ENCODE measurements at regions not wholly inside any gene's neighbourhood (a gene's known extent, or its start where the extent isn't known, plus 50 kb on each side); places are given as distances from the start of the nearest gene placed in this dataset.

DNA sequence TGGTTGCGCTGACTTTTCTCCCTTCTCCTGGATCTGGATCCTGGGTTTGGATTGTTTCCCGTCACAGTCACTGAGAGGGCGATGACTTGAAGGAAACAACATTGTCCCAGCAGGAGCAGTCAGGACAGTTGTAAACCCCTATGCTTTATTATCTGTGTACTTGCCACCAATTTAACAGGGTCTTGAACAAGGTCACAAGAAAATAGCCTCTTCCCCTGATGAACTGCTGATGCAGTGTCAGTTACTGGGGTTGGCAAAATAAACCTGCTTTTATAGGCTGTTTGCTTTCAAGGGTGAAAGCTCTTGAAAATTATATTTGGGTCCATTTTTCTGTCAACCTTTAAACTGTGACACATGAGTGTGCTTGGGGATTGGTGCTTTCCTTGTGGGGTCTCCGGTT, 238.9 kb downstream of the ACTR3B start:
- TF ChIP-seq POLR2A (IDR thresholded peaks at IDR 0.05; ENCODE audit: low read depth, low read length) (no peak), POLR2AphosphoS5 (IDR thresholded peaks at IDR 0.05; ENCODE audit: low read depth, low read length) (no peak)
